ENCODE measurements at regions not wholly inside any gene's neighbourhood (a gene's known extent, or its start where the extent isn't known, plus 50 kb on each side); places are given as distances from the start of the nearest gene placed in this dataset.
"Not testable (repeated sequence)": the region's sequence is repeated elsewhere in the genome, so short reads cannot be mapped to it uniquely, and the experiment has no call there.

DNA sequence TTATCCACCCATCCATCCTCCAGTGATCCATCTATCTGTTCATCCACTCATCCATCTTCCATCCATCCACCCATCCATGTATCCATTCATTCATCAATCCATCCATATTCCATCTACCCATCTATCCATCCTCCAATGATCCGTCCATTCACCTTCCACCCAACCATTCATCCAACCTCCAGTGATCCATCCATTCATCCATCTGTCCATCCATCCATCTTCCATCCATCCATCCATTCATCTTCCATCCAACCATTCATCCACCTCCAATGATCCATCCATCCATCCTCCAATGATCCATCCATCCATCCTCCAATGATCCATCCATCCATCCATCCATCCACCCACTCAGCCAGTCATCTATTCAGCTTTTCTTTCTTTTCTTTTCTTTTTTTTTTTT lies 156.5 kb upstream of the WSCD1 start:
- DNase-seq: no peak

DNA sequence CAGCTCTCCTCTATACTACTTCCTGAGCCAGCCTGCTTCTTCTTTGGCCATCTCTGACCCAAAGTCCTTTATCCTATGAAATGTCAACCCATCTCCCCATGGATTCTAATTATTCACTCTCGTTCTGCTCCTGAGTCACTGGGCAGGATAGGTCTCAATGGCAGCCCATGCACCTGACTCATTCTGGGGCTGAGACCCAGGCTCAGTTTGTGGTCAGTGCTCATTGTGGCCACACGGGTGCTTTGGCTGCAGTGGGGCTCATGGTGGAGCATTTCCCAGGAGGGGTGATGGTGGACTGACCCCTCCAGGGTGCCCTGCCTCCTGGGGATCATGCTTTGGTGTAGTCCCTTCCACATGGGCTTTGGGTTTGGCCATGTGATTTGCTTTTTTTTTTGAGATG lies 154.8 kb upstream of the WSCD1 start:
- DNase-seq: no peak

DNA sequence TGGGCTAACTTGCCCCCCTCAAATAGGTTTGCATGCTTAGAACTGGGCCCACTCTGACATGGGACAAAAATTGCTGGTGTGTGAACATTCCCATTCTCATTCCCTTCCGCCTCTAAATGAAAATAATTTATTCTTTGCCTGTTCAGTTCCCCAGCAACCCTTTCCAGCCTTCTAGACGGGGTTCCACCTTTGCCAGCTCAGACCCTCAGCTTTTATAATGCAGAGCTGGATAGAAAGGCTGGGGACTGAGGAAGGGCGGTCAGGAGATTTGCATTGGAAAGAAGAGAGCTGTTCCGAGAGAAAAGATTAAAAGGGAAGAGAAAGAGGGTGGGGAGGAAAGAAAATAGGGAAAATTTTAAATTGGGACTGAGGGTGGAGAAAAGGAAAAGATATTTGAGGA lies 151.1 kb upstream of the WSCD1 start:
- no peak for DNase-seq

DNA sequence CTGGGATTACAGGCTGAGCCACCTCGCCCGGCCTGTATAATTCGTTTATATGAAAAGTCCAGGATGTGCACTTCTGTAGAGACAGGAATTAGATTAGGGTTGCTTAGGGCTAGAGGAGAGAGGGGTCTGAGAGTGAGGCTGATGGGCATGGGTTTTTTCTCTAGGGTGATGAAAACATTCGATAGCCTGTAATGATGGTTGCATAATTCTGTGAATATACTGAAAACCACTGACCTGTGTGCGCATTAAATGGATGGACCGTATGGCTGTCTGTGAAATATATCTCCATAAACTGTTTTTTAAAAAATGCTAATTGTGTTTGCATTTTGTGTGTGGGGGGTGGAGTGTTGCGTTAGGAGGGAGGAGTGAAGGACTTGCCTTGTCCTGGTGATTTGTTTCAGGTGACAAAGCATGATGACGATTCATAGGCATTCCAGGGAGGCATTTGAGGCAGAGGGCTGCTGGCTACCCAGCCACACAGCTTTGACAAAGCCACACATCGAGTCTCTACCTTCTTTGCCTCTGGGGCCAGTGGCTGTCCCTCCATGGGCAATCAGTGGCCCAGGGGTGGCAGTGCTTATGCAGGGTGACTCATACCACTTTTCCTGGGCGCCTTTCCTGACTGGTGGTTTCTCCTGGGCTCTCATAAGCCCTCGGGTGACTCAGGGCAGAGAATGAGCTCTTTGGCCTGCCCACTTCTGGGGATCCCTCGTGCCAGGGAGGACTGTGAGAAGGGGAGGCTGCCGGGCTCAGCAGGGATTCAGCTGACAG lies 148.5 kb upstream of the WSCD1 start:
- no peak for DNase-seq

DNA sequence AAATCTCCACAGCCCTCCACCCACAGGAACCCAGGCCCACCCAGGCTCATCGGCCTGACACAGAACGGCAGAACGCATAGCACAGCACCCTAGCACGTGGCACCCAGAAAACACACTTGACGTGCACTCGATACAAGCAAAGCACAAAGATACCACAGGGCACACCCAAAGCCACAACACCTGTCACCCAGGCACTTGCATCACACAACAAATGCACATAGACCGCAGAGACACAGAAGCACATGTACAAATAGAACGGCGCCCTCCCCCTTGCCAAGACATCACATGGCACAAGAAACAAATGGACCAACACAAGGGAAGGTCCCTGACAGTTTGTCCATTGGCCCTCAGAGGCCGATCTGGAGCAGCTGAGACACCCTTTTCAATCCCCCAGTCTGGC lies 147.7 kb upstream of the WSCD1 start:
- no peak for DNase-seq

DNA sequence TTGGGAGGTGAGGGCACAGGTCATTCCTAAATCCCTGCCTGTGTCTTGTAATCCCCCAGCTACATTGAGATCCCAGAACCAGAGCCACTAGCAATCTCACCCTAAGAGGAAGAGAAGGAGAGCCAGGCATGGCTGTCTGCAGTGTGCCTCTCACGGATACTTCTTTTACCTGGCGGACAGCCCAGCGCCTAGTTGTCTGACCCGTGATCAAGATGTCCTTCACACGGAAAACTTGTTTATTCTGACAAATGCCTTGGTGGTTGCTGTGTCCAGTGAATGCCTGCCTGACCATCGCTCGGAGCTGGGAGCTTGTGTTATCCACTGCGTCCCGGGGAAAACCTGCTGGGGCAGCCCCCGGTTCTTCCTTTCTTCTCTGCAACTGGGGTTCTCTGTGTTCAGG lies 140.5 kb upstream of the WSCD1 start:
- no peak for DNase-seq

DNA sequence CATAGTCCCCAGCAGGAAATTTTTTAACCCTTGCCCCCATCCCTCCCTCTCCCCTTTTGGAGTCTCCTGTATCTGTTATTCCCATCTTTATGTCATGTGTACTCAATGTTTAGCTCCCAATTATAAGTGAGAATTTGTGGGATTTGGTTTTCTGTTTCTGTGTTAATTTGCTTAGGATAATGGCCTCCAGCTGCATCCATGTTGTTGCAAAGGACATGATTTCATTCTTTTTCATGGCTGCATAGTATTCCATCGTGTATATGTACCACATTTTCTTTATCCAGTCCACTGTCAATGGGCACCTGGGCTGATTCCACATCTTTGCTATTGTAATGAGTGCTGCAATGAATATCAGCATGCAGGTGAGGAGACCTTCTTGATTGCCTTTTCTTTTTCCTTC lies 139.6 kb upstream of the WSCD1 start:
- not testable (repeated sequence) for DNase-seq

DNA sequence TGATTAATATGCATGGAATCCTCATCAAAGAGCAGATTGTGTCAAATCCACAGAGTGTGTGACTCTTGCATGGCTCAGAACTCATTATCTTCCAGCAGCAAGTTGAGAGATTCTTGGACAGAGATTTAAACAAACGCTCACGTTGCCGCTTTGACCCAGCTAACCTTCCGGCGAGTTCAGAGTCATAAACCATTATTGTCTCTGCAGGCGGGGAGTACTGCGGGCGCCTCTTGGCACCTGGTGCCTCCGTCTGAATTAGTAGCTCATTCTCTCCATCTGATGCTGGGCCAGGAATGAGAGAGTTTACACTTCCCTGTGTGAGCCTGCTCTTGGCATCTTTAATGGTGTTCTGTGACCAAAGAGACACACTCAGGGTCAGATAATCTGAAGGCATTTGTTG lies 138.6 kb upstream of the WSCD1 start:
- DNase-seq: no peak

DNA sequence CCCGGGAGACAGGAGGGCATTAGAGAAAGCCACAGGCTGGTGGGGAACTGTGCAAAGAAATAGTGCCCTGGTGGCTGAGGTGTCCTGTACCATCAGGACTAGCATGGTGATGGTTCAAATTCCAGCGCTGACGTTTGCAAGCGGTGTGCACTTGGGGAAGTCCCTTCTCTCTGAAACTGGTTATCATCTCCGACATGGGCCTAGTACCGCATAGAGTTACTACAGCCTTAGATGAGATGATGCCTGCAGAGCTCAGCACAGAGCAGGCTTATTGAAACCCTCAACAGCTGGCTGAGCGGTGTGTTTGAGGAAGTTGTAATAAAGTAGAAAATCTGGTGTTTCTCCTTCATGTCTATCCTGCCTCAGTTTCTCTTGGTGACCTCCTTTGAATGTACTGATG lies 136.7 kb upstream of the WSCD1 start:
- DNase-seq: no peak

DNA sequence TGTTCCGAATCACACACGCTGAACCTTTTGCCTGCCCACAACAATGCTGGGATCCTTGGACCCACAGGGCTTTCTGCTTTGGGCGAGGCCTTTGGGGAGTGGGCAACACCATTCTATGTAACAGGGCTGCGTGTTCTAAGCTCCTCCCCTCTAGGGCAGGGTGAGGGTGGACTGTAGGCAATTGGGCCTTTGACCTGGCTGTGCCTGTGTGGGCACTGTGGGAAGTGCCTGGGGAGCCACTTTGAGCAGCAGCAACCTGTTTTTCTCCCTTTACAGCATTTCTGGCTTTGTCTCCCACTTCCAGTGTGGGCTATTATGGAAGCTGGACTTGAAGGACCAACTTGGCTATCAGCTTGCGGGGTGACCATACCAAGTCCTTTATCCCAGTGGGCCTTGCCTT lies 128.9 kb upstream of the WSCD1 start:
- DNase-seq: no peak

DNA sequence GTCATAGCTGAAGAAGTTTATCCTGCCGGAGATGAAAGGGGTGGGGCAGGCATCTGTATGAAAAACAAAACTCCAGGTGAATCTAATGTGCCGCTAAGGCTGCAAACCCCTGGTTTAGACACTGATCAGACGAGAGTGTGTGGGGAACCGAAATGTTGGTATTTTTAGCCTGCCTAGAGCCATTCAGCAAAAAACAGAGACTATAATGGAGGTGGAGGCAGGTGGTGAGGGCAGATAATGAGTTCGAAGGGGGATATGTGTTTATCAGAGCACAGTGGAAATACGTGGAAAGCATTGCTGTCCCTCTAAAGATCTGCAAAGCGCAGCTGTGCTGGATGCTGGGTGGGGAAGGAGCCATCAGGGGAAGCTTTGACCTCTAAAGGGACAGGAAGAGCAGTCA lies 127.5 kb upstream of the WSCD1 start:
- no peak for DNase-seq

DNA sequence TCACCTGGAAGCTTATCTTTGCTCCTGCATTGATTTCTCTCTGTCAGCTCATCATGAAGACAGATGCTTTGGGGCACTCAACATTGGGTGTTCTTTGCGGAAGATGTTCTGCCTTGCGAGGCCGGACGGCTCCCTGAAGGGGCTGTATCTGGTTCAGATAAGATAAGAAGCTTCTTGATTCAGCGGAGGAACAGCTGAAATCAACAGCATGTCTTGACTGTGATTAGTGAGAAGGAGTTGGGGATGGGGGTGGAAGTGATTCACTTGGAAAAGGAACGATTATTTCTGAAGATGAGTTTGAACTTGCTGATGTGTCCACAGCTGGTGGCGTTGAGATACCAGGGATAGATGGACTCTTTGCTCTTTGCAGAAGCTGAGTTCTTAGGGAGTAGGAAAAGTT lies 126.9 kb upstream of the WSCD1 start:
- no peak for DNase-seq

DNA sequence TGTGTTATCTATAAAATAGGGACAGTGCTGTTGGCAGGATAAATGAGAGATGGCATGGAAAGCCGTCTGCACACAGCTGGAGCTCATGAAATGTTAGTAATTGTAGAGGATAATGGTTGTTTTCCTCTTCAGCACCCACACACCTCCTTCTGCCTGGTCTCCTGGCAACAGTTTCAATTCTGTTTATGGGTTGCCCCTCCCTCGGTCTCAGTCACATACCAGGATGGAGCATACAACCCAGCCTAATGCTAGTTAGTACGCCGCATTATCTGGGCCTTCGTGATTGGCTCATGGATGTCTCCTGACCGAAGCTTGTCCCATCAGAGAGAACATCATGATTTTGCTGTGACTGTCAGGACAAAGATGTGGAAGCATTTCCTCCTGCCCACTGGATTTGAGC lies 126.2 kb upstream of the WSCD1 start:
- no peak for DNase-seq

DNA sequence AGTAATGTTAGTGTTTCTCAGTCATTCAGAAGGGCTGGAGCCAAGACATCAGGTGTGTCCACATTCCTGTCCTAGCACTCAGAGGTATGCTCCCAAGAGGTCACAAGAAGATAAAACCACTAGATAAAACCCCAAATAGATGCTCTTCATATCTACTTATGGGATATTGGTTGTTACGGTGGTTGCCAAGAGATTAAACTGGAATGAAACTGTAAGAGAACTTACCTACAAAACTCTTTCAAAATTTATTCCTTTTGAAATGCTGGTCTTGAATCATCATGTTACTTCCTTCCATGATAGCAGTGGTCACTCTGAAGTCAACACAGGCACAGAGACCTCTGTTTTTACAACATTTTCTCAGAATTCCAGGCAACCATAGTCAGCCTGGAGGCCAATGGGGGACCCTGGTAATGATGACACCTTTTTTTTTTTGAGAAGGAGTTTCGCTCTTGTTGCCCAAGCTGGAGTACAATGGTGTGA lies 122.4 kb upstream of the WSCD1 start:
- no peak for DNase-seq

DNA sequence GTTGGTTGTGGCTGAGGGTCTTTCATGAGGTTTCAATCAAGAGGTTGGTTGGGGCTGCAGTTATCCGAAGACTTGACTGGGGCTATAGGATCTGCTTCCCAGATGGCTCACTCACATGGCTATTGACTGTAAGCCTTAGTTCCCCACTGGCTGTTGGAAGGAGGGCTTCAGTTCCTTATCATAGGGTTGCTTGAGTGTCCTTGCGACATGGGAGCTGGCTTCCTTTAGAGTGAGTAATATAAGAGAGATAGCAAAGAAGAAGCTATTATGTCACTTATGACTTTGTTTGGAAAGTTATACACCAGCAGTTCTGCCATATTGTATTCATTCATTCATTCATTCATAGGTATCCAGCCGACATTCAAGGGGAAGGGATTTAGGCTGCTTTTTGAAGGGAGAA lies 121.4 kb upstream of the WSCD1 start:
- no peak for DNase-seq

DNA sequence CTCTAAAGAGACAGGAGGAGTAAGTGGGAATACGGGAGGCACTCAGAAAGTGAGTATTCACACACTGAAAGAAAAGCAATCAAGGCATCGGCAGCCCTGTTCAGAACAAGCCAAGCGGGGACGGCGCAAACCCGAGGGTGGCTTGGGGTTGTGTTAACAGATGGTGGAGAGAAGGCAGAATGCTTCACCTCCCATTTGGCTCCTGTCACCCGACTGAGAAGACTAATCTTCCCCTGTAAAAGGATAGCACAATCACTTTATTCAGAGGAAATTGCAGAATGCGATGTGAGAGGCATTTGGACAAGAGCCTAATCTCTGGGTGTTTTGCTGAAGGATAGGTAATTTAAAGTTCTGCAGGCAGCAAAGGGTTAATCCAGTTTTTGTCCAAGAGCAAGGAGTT lies 119.3 kb upstream of the WSCD1 start:
- DNase-seq: no peak

DNA sequence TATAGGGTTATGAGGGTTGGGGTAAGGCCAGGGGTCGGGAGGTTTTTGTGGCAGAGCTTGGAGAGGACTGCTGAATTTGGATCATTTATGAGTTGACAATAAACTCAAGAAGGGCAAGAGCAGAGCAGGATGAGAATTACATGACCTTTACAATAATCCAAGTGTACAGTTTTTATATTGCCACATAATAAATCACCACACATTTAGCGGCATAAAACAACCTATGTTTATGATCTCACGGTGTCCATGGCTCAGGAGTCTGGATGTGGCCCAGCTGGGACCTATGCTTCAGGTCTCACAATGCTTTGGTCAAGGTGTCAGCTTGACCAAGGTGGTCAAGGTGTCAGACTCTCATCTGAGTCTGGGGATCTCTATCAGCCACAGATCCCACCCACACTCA lies 118.3 kb upstream of the WSCD1 start:
- no peak for DNase-seq

DNA sequence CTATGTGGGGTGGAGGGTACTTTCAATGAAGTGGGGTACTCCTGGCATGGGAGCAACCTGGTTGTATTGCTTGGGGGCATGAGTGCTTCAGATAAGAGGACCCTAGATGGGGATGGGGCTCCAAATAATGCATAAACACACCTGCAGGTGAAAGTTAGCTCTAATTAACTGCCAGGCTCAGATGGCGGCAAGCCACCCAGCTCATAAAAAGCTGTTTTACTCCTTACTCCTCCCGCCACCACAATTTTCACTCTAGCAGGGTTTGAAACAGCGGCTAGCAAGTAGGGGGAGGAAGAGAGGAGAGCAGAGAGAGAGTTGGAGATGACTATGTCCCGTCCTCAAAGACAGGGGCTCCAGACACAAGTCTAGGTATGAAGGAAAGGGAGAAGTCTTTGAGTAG lies 117.7 kb upstream of the WSCD1 start:
- no peak for DNase-seq

DNA sequence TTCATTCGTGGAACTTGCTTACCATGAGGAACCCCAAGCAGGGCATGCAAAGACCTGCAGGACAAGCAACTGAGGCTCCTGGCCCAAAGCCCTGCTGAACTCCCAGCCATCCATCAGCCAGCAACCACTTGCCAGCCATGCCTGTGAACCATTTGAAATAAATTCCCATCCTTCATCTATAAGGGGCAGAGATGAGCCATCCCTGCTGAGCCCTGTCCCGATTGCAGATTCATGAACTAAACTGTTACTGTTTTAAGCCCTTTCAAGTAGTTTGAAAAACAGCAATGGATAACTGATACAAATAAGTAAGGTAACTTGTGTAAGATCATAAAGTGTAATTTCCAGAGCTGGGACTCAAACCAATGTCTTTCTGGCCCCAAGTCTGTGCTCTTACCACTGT lies 114.4 kb upstream of the WSCD1 start:
- DNase-seq: no peak

DNA sequence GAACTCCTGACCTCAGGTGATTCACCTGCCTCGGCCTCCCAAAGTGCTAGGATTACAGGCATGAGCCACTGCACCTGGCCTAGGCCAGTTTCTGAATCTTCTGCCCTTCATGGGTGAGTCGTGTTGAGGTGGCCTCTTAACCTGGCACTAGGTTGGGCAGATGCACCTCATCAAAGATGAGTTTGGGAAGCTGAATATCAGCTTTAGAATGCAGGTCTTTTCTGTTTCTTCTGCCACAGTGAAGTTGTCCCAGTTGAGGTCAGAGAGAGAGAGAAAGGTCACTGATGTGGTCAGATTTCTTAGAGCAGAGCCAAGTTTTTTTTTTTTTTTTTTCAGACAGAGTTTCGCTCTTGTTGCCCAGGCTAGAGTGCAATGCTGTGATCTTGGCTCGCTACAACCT lies 111.3 kb upstream of the WSCD1 start:
- DNase-seq: no peak

DNA sequence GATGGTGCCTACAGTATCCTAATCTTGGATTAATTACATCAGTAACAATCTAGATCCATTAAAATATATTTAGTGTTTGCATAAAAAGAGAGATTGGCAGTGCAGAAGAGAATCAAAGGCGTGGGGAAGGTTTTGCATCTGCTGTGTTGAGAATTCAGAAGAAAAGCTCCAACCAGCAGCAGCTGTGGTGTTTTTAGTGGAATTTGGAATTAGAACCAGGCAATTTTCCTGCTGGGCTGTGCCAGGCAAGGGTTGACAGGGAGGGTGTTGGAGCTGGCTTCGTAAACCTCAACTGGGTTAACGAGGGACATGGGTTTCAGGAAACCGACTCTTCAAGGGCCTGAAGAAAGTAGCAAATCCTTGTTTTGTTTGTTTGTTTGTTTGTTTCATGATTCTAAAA lies 107.8 kb upstream of the WSCD1 start:
- no peak for DNase-seq

DNA sequence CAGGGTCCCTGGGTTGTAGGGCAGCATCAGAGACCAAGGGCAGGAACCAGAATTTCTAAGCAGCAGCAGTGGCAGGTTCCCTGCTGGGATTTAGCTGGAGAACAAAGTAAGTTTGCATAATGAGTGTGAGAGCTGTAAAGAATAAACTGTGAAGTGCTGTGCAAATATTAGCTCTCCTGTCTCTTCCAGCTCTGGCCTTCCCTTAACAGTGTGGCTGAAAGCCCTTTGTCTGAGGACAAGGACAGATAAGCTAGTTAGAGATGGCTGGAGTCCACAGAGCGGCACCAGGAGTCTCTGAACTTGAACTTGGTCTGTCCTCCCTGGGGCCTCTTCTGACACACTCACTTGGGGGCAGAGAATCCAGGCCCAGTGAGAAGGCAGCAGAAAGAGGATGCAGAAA lies 98.2 kb upstream of the WSCD1 start:
- no peak for DNase-seq

DNA sequence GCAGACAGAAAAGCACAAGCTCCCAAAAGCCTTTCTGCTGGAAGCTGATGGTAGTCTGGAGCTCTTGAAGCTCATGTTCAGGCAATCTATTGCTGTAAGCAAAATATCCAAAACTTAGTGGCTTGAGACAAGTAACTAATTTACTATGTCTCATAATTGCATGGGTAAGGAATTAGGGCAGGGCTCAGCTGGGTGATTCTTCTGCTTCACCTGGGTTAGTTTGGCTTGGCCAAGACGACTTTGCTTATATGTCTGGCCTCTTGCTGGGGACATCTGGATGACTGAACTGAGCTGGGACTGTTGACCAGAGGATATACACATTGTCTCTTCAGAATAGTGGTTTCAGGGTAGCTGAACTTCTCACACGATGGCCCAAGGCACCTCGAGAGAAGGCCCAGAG lies 96.8 kb upstream of the WSCD1 start:
- no peak for DNase-seq

DNA sequence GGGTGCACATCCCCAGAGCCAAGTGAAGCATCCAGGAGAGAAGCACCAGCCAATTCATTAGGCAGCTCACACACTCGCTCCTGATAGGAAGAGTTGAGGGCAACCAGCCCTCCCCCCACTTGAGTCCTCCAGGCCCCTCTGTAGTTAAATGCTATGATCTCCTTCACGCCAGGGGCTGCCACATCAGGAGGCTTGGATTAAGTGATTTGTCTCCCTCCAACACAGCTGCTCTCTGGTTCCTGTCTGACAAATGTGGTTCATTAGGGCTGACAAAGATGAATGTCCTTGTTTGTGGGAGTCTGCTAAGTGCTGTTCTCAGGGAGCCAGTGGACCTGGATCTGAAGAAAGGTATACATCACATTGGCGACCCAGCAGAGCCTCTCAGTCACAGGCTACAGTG lies 94.5 kb upstream of the WSCD1 start:
- DNase-seq: no peak

DNA sequence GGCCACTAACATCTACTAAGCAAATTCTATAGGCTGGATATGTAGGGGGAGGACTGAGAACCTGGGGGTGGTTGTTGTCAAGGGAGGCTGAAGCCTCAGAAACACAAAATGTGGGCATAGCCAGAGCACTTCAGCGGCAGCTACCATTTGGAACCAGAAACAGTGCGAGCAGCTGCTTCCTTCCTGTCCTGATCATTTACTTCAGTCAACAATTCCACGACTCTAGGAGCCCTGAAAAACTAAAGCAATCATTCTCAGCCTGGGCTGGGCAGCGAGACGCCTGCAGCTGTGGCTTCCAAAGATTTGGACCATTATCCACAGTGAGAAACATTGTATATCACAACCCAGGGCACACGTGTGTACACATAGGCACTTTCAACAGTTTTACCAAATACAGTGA lies 93.9 kb upstream of the WSCD1 start:
- no peak for DNase-seq

DNA sequence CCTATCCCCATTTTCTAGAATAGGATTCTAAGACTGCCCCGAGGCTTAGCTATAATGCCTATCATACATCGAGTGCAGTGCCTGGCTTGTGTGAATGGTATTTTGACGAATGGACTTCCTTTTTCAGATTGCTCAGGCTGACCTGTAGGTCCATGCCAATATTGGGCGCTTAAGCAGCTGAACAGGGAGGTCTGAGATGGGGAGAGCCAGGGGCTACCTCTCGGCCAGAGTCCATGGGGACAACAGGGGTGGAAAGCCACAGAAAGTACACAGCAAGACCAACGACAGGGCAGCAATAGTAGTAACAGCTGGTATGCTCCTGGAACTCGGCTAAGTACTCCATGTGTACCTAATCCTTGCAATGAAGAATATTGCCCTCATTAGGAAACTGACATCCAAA lies 91.7 kb upstream of the WSCD1 start:
- DNase-seq: no peak
